Thymus (tissue), 11 donors: ENCODE measurements at regions not wholly inside any gene's neighbourhood (a gene's known extent, or its start where the extent isn't known, plus 50 kb on each side); places are given as distances from the start of the nearest gene placed in this dataset.

Source experiments
- DNase-seq, 9 donors: peaks; one replicate each; pipeline ENCODE4 v3.0.0-alpha.2; 2013; ENCODE audit warnings: low spot score in 9 of 9, low read depth in 6 of 9, missing footprints in 1 of 9
- H3K27ac ChIP-seq, 2 donors: one replicate each; pipeline ENCODE4 v1.5.1; 2013; ENCODE audit warnings: control low read depth in 1 of 2, low read depth in 1 of 2, low read length in 1 of 2, mild to moderate bottlenecking in 1 of 2, moderate library complexity in 1 of 2
- H3K27me3 ChIP-seq, 2 donors: one replicate each; pipeline ENCODE4 v1.5.1; 2013; ENCODE audit warnings: low read length in 1 of 2; ENCODE audit not compliant: control insufficient read depth in 2 of 2, insufficient read depth in 1 of 2
- H3K36me3 ChIP-seq, 2 donors: one replicate each; pipeline ENCODE4 v1.5.1; 2013; ENCODE audit warnings: low read length in 1 of 2, mild to moderate bottlenecking in 1 of 2, moderate library complexity in 1 of 2; ENCODE audit not compliant: control insufficient read depth in 2 of 2, insufficient read depth in 2 of 2
- H3K4me1 ChIP-seq, 2 donors: one replicate each; pipeline ENCODE4 v1.5.1; 2013; ENCODE audit warnings: low read length in 2 of 2; ENCODE audit not compliant: control insufficient read depth in 2 of 2, insufficient read depth in 2 of 2
- H3K4me3 ChIP-seq, 2 donors: one replicate each; pipeline ENCODE4 v1.5.1; 2013; ENCODE audit warnings: low read length in 2 of 2, control low read depth in 1 of 2, mild to moderate bottlenecking in 1 of 2
- H3K9me3 ChIP-seq, 2 donors: one replicate each; pipeline ENCODE4 v1.5.1; 2013; ENCODE audit warnings: low read length in 1 of 2, mild to moderate bottlenecking in 1 of 2; ENCODE audit not compliant: control insufficient read depth in 2 of 2, insufficient read depth in 1 of 2
- WGBS: extraction: QIAGEN DNeasy Blood & Tissue Kit; methylation state at CpG from one replicate; pipeline ENCODE4 v1.1.7; 2013; 5-methylcytosine and 5-hydroxymethylcytosine counted together
- donor health status: healthy.

DNA sequence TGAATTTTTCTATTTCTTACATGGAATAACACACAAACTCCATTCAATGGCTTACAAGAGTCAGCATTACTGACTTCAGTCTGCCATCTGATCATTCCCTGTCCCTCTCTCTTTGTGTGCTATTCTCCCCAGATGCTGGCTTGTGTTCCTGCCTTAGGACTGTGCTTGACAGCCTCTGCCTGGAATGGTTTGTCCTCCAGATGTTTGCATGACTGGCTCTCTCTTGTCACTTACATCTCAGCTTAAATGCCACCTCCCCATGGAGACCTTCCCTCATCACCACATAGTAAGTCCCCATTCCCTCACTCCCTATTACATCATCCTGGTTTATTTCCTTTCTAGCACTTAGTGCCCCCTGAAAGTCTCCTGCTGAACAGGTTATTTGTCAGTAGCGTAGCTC, 181.6 kb downstream of the KTN1 start:
- WGBS = 97% methylated on average over 1 of the region's 1 CpG
- no peak for DNase-seq
- H3K9me3 ChIP-seq = no peaks in the 10 kb centered on the region

DNA sequence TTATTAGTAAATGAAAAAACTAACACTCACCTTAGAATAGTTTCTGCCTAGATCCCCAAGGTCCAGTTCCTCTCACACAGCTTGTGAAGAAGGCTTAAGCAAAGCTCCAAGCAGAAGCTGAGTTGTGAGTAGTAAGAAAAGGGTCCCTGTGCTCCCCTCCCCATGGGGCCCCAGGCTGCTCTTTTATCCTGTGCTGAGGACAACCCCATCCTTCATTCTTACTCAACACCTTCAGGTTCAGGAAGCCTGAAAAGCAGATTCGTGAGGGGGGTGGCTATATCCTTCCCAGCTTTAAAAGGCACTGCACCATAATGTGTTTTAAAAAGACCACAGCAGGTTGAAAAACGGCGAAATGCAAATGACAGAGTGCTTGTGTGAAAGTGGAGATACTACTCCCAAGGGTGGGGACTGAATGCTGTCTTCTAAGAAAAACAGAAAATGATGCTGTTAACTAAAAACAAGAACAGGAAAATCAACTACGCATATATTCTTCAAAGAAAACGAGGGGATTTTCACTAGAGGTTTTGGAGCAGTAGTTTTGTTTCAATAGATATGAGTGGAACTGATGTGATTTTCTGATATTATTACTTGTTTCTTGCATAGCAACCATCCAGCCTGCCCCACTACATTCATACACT, 182.7 kb downstream of the KTN1 start:
- Histone ChIP-seq H3K4me1 (peaks cover 5 to 11% of the 10 kb centered on the region in 2 donors), H3K27me3 (no peaks in the 10 kb centered on the region), H3K27ac (no peak overlapping the region), H3K36me3 (no peaks in the 10 kb centered on the region), H3K4me3 (no peak overlapping the region), H3K9me3 (no peaks in the 10 kb centered on the region)
- DNase-seq = peak in 1 of 9 donors; percentile 28
- WGBS = 53% methylated on average over 5 of the region's 5 CpGs

More for the DNA sequence above, 181.6 kb downstream of the KTN1 start:
- no peaks in the 10 kb centered on the region for H3K36me3 ChIP-seq
- peaks cover 5 to 12% of the 10 kb centered on the region in 2 donors for H3K4me1 ChIP-seq
- no peak overlapping the region for H3K27ac ChIP-seq
- H3K27me3 ChIP-seq = no peaks in the 10 kb centered on the region
- H3K4me3 ChIP-seq = no peak overlapping the region

DNA sequence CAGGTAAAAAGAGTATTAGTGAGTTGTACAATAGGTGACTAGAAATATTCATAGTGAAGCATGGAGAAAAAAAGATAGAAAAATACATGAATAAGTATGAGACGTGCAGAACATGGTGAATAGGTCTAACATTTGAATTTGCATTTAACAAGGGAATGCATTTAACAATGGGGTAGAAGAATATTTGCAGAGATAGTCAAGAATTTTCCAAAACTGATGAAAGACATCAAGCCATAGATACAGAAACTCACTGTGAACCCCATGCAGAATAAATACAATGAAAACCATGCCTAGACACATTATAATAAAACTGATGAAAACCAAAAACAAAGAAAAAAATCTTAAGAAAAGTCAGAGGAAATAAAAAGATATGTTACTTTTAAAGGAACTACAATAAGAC, 184.8 kb downstream of the KTN1 start:
- H3K4me1 ChIP-seq = peaks cover 0 to 8% of the 10 kb centered on the region in 2 donors
- H3K27me3 ChIP-seq = no peaks in the 10 kb centered on the region
- H3K36me3 ChIP-seq = no peaks in the 10 kb centered on the region
- no peak for DNase-seq
- H3K27ac ChIP-seq = no peak overlapping the region
- no peak overlapping the region for H3K4me3 ChIP-seq
- H3K9me3 ChIP-seq = no peaks in the 10 kb centered on the region
- 94% methylated on average over 1 of the region's 1 CpG for WGBS

DNA sequence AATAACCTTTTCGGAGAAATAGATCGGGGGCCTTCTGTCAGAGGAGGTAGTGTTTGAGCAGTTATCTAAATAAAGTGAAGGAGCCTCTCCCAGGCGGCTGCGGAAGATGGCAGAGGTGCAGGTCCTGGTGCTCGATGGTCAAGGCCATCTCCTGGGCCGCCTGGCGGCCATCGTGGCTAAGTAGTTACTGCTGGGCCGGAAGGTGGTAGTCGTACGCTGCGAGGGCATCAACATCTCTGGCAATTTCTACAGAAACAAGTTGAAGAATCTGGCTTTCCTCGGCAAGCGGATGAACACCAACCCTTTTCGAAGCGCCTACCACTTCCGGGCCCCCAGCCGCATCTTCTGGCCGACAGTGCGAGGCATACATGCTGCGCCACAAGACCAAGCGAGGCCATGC, 186.1 kb downstream of the KTN1 start:
- Histone ChIP-seq H3K36me3 (no peaks in the 10 kb centered on the region), H3K4me1 (peaks cover 0 to 8% of the 10 kb centered on the region in 2 donors), H3K27ac (no peak overlapping the region), H3K9me3 (no peaks in the 10 kb centered on the region), H3K27me3 (peaks cover 0 to 1% of the 10 kb centered on the region in 2 donors), H3K4me3 (no peak overlapping the region)
- WGBS = 98% methylated on average over 22 of the region's 22 CpGs
- no peak for DNase-seq

DNA sequence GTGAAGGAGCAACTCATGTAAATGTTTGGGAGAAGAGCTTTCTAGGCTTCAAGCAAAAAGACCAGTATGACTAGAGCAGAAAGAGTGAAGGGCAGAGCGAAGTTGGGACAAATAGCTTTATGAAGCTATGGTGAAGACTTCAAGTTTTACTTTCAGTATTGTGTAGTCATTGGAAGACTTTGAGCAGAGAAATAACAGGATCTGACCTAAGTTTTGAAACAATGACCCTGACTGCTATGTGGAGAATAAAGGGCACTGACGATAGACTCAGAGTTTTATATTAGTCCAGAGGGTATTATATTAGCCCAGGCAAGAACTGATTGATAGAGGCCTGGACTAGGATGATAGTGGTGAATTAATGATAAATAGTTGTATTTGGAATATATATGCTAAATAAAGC, 187.3 kb downstream of the KTN1 start:
- no peak overlapping the region for H3K27ac ChIP-seq
- 99% methylated on average over 2 of the region's 2 CpGs for WGBS
- no peaks in the 10 kb centered on the region for H3K36me3 ChIP-seq
- no peaks in the 10 kb centered on the region for H3K9me3 ChIP-seq
- peaks cover 0 to 5% of the 10 kb centered on the region in 2 donors for H3K4me1 ChIP-seq
- H3K4me3 ChIP-seq = no peak overlapping the region
- DNase-seq = no peak
- H3K27me3 ChIP-seq = peaks cover 0 to 2% of the 10 kb centered on the region in 2 donors

DNA sequence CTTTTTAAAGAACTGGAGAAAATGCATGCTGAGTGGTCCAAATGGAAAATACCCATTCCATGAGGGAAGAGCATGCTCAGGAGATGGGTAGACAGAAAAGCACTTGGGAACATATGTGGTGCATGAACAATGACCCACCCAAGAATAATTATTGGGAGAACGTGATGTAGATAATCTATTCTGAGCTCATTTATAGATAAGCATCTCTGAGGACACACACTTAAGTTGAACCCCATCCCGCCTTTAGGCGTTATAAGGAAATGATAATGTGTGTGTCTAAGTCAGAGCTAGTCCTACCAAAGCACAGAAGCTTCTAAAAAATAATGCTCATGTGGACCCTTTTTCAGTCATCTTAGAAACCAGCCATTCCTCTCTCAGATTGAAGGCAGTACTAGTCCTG, 189.9 kb downstream of the KTN1 start:
- H3K27ac ChIP-seq = no peak overlapping the region
- no peak overlapping the region for H3K4me3 ChIP-seq
- no peaks in the 10 kb centered on the region for H3K36me3 ChIP-seq
- WGBS = 99% methylated on average over 3 of the region's 3 CpGs
- no peaks in the 10 kb centered on the region for H3K9me3 ChIP-seq
- peaks cover 0 to 2% of the 10 kb centered on the region in 2 donors for H3K27me3 ChIP-seq
- DNase-seq = no peak
- no peaks in the 10 kb centered on the region for H3K4me1 ChIP-seq

DNA sequence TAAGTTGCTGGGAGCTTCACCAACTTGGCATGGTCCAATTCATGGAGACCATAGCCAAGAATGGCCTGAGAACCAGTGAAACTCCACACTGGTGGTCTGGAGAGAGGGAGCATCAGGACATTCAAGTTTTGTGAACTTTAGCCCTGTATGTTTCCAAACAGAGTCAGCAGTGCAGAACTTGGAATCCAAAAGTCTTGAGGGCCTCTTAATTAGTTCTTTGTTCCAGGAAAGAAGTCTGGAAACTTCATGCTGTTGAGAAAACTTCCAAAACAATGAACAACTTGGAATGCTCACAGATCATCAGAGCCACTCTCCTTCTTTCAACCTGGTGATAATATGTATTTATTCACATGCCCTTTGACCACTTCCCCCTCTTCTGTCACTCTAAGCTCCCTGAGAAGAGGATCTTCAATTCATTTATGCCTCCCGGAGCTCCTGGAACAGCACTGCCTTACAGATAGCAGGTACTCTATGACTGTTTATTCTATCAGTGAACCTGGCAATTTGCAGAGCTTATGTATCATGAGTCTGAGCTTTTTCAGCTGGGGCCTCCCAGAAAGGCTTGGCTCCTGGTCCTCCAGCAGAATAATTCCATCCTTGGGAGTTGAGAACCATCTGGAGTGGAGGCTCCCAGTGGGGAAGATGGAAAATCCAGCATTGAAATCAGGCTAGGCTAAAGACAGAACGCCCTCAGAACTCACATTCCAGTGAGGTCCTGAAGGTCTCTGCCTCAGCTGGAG, 191.4 kb downstream of the KTN1 start:
- H3K9me3 ChIP-seq = no peaks in the 10 kb centered on the region
- H3K36me3 ChIP-seq = no peaks in the 10 kb centered on the region
- H3K4me1 ChIP-seq = no peaks in the 10 kb centered on the region
- 89% methylated on average over 2 of the region's 2 CpGs for WGBS
- peaks cover 0 to 2% of the 10 kb centered on the region in 2 donors for H3K27me3 ChIP-seq
- no peak for DNase-seq
- no peak overlapping the region for H3K27ac ChIP-seq
- H3K4me3 ChIP-seq = no peak overlapping the region

DNA sequence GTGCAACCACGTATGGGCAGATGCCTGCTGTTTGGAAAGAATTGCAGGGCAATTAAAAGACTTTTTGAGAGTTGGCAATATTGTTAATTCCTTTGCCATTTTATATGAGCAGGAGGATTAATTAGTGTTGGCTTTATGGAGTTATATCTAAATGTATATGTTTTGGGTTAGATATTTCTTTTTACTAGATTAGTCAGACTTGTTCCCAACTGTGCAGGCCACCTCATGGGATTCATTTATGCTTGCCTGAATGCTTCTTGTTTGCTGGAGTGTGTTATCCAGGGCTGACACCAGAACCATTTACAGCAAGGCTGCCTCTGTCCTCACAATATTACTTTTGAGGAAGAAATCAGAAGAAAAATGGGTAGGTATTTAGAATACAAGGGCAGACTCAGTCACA, 192.5 kb downstream of the KTN1 start:
- Histone ChIP-seq H3K9me3 (no peaks in the 10 kb centered on the region), H3K27ac (no peak overlapping the region), H3K36me3 (no peaks in the 10 kb centered on the region), H3K27me3 (peaks cover 0 to 2% of the 10 kb centered on the region in 2 donors), H3K4me3 (no peak overlapping the region), H3K4me1 (no peaks in the 10 kb centered on the region)
- no peak for DNase-seq
- WGBS = 97% methylated on average over 1 of the region's 1 CpG

DNA sequence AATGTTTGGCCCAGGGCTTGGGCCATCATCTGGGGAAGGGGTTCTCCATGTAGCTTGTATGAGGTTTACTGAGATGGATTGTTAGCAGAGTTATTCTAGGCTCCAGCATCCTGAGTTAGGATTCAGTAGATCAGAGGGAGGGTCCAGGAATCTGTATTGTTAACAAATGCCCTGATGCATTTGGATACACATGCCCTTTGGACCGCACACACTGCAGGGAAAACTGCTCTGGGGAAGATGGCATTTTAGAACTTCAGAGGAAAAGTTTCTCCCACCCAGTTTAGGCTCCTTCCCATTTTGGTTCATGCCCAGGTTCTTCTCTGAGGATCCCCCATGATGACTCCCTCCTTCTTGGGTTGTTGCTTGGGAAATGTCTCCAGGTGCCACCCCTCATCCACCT, 193.3 kb downstream of the KTN1 start:
- H3K36me3 ChIP-seq = no peaks in the 10 kb centered on the region
- H3K4me3 ChIP-seq = no peak overlapping the region
- H3K4me1 ChIP-seq = no peaks in the 10 kb centered on the region
- 100% methylated on average over 1 of the region's 1 CpG for WGBS
- H3K9me3 ChIP-seq = no peaks in the 10 kb centered on the region
- peaks cover 0 to 2% of the 10 kb centered on the region in 2 donors for H3K27me3 ChIP-seq
- H3K27ac ChIP-seq = no peak overlapping the region
- no peak for DNase-seq
